HCT116 (cell line): ENCODE measurements at regions not wholly inside any gene's neighbourhood (a gene's known extent, or its start where the extent isn't known, plus 50 kb on each side); places are given as distances from the start of the nearest gene placed in this dataset.

Experiments
- ATAC-seq: fragments of 200-7000 bp; cut with Tn5 transposase; 2 replicates; pipeline ENCODE4 v1.9.1; 2020; ENCODE audit warnings: mild to moderate bottlenecking, moderate library complexity
- BruUV-seq: library from RNA; stranded (reverse); fragments of 400-500 nt; replicated peaks from 2 replicates; lab custom pipeline; 2021; lab: Mats Ljungman, UMichigan
- CTCF ChIA-PET: fragments of 300-600 bp; sonication (Branson Sonifier 250); formaldehyde crosslinking; loops from one replicate; lab custom pipeline; 2021; ENCODE audit warnings: antibody characterized with exemption; lab: Charles Lee
- POLR2A ChIA-PET: fragments of 300-600, 350-600 bp; sonication (Branson Sonifier 250); formaldehyde crosslinking; loops from one replicate; lab custom pipeline; 2021; ENCODE audit warnings: antibody characterized with exemption; lab: Charles Lee
- RAD21 ChIA-PET, 2 experiments: fragments of 300-600 bp; sonication (Branson Sonifier 250); formaldehyde crosslinking; loops; one replicate each; lab custom pipeline; 2023; ENCODE audit warnings: low total read pairs in 2 of 2; ENCODE audit not compliant: uncharacterized antibody in 2 of 2, unreplicated experiment in 2 of 2, low non-redundant PET in 1 of 2; lab: Charles Lee
- DNase-seq: peaks from one replicate; pipeline ENCODE4 v3.0.0-alpha.2; 2010; ENCODE audit warnings: low read depth, low spot score
- H2AFZ ChIP-seq: fragments of 200-600 bp; shearing (Covaris generic), sonication (generic); 2 replicates; pipeline ENCODE4 v1.6.1; 2017; ENCODE audit warnings: low read depth, mixed run types, mixed read lengths, antibody characterized with exemption, low read length; ENCODE audit not compliant: poor library complexity, severe bottlenecking
- H3K27ac ChIP-seq: 2 replicates; pipeline ENCODE4 v1.5.1; 2012; ENCODE audit warnings: low read depth, low read length
- H3K27me3 ChIP-seq: fragments of 200-600 bp; sonication (generic); 2 replicates; pipeline ENCODE4 v1.6.1; 2016; ENCODE audit warnings: mixed run types, low read length, mixed read lengths; ENCODE audit not compliant: insufficient read depth
- H3K36me3 ChIP-seq, 2 experiments: fragments of 200-500 bp in 1 of 2; fragments of 200-600 bp in 1 of 2; sonication (Bioruptor generic) in 1 of 2; sonication (generic) in 1 of 2; 2 replicates each; pipeline versions ENCODE4 v1.5.1 to v1.6.1; 2014 to 2016; ENCODE audit warnings: low read length in 2 of 2, inconsistent platforms in 1 of 2, mixed read lengths in 1 of 2, mixed run types in 1 of 2; ENCODE audit not compliant: insufficient read depth in 2 of 2, control insufficient read depth in 1 of 2
- H3K4me1 ChIP-seq, 2 experiments: fragments of 200-600 bp in 1 of 2; sonication (generic) in 1 of 2; 2 replicates each; pipeline versions ENCODE4 v1.5.1 to v1.6.1; 2012 to 2017; ENCODE audit warnings: low read length in 2 of 2, inconsistent platforms in 1 of 2, mild to moderate bottlenecking in 1 of 2, mixed read lengths in 1 of 2, mixed run types in 1 of 2, moderate library complexity in 1 of 2; ENCODE audit not compliant: insufficient read depth in 2 of 2, control insufficient read depth in 1 of 2
- H3K4me2 ChIP-seq: fragments of 200-600 bp; sonication (generic); 2 replicates; pipeline ENCODE4 v1.6.1; 2017; ENCODE audit warnings: mixed run types, low read length, mixed read lengths
- H3K4me3 ChIP-seq, 2 experiments: fragments of 200-600 bp in 1 of 2; sonication (generic) in 1 of 2; replicated peaks in 1 of 2; 2 replicates each; pipeline ENCODE4 v1.5.1; 2011 to 2016; ENCODE audit warnings: low read length in 2 of 2, control low read depth in 1 of 2, low read depth in 1 of 2, mild to moderate bottlenecking in 1 of 2, mixed read lengths in 1 of 2, mixed run types in 1 of 2
- H3K79me2 ChIP-seq: fragments of 200-600 bp; sonication (generic); 2 replicates; pipeline ENCODE4 v1.6.1; 2017; ENCODE audit warnings: mild to moderate bottlenecking, mixed run types, low read length, moderate library complexity, mixed read lengths; ENCODE audit not compliant: insufficient read depth
- H3K9ac ChIP-seq: fragments of 200-600 bp; sonication (generic); 2 replicates; pipeline ENCODE4 v1.6.1; 2016; ENCODE audit warnings: low read length, mixed read lengths
- H3K9me2 ChIP-seq: fragments of 200-600 bp; sonication (generic), shearing (Covaris generic); 2 replicates; pipeline ENCODE4 v1.6.1; 2017; ENCODE audit warnings: mixed run types, mild to moderate bottlenecking, moderate library complexity; ENCODE audit not compliant: insufficient read depth
- H3K9me3 ChIP-seq, 2 experiments: fragments of 200-500 bp in 1 of 2; fragments of 200-600 bp in 1 of 2; sonication (Bioruptor generic) in 1 of 2; sonication (generic) in 1 of 2; 2 replicates each; pipeline ENCODE4 v1.6.1; 2014 to 2017; ENCODE audit warnings: low read length in 2 of 2, mixed read lengths in 2 of 2, inconsistent platforms in 1 of 2, low read depth in 1 of 2, mild to moderate bottlenecking in 1 of 2, mixed run types in 1 of 2, moderate library complexity in 1 of 2; ENCODE audit not compliant: control insufficient read depth in 1 of 2, insufficient read depth in 1 of 2
- H4K20me1 ChIP-seq: fragments of 200-600 bp; sonication (generic), shearing (Covaris generic); 2 replicates; pipeline ENCODE4 v1.6.1; 2017; ENCODE audit warnings: mixed run types, mild to moderate bottlenecking, moderate library complexity; ENCODE audit not compliant: insufficient read depth
- CBX3 ChIP-seq: IDR thresholded peaks from 2 replicates; pipeline ENCODE4 v1.6.1; 2012; ENCODE audit warnings: low read depth
- ELF1 ChIP-seq: IDR thresholded peaks from 2 replicates; pipeline ENCODE4 v1.6.1; 2012; ENCODE audit warnings: low read depth, borderline replicate concordance
- EZH2 ChIP-seq: fragments of 200-600 bp; sonication (generic); IDR thresholded peaks from 2 replicates; pipeline ENCODE4 v1.6.1; 2017; ENCODE audit warnings: antibody characterized with exemption, mixed run types
- FOSL1 ChIP-seq: IDR thresholded peaks from 2 replicates; pipeline ENCODE4 v1.6.1; 2012; ENCODE audit warnings: low read depth
- POLR2AphosphoS5 ChIP-seq: IDR thresholded peaks from 2 replicates; pipeline ENCODE4 v1.6.1; 2011; ENCODE audit warnings: mild to moderate bottlenecking, low read depth, low read length, moderate library complexity
- SP1 ChIP-seq: IDR thresholded peaks from 2 replicates; pipeline ENCODE4 v1.6.1; 2012; ENCODE audit warnings: low read depth
- TCF7L2 ChIP-seq: IDR thresholded peaks from 2 replicates; pipeline ENCODE4 v1.7.0; 2011; ENCODE audit warnings: borderline replicate concordance, inconsistent platforms; ENCODE audit not compliant: insufficient read depth, insufficient read length; ENCODE audit errors: extremely low read depth
- ZFX ChIP-seq: fragments of 450-650 bp; IDR thresholded peaks from 2 replicates; pipeline ENCODE4 v1.6.1; 2017
- ZNF274 ChIP-seq: fragments of 200-500 bp; sonication (Bioruptor generic); IDR thresholded peaks from 2 replicates; pipeline ENCODE4 v1.6.1; 2014; ENCODE audit warnings: mild to moderate bottlenecking, low read depth, low read length, inconsistent platforms
- intact Hi-C: fragments of 100-400 bp; cut with micrococcal nuclease; formaldehyde crosslinking; loops from 2 replicates; pipeline ENCODE4 v1.10.0; 2022
- TF ChIP-seq, protein P1 (sequence below): IDR thresholded peaks from 2 replicates; pipeline ENCODE4 v1.6.1; 2012; ENCODE audit warnings: low read depth
- TF ChIP-seq, protein P2 (sequence below): IDR thresholded peaks from 2 replicates; pipeline ENCODE4 v1.6.1; 2011; ENCODE audit warnings: mild to moderate bottlenecking, low read length, moderate library complexity; ENCODE audit not compliant: insufficient replicate concordance; ENCODE audit errors: extremely low read depth
- TF ChIP-seq, protein P3 (sequence below): IDR thresholded peaks from 2 replicates; pipeline ENCODE4 v1.6.1; 2012

DNA sequence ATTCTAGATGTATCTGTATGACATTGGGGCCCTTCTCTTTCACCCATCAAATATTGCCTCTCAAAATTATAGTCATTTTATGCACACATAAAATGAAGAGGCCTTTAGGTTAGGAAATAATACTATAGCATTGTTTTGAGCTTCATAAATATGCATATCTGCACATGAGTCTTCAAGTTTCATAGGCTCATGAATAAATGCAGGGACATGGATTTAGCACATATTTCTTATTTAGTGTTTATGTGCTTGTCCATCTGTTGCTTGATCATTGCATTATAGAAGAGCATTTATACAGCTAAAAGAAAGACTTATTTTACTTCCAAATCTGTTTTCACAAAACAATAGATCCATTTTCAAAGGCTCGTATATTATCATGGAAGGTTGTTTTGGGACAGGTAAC lies 455.8 kb downstream of the EPM2A start:
- H3K4me1 ChIP-seq = peaks cover 0 to 6% of the 10 kb centered on the region in 2 experiments; a peak in 1 of 4 replicates
- DNase-seq = no peak
- intact Hi-C loops = no loop called here
- no peak overlapping the region for H3K4me3 ChIP-seq
- ATAC-seq = no peak
- H3K9ac ChIP-seq = no peak overlapping the region
- no peaks in the 10 kb centered on the region for H4K20me1 ChIP-seq
- TF ChIP-seq POLR2AphosphoS5 (no peak), ELF1 (no peak), CBX3 (no peak), ZNF274 (no peak), TCF7L2 (no peak), FOSL1 (no peak), SP1 (no peak), EZH2 (no peak), ZFX (no peak)
- TF ChIP-seq, protein P1, sequence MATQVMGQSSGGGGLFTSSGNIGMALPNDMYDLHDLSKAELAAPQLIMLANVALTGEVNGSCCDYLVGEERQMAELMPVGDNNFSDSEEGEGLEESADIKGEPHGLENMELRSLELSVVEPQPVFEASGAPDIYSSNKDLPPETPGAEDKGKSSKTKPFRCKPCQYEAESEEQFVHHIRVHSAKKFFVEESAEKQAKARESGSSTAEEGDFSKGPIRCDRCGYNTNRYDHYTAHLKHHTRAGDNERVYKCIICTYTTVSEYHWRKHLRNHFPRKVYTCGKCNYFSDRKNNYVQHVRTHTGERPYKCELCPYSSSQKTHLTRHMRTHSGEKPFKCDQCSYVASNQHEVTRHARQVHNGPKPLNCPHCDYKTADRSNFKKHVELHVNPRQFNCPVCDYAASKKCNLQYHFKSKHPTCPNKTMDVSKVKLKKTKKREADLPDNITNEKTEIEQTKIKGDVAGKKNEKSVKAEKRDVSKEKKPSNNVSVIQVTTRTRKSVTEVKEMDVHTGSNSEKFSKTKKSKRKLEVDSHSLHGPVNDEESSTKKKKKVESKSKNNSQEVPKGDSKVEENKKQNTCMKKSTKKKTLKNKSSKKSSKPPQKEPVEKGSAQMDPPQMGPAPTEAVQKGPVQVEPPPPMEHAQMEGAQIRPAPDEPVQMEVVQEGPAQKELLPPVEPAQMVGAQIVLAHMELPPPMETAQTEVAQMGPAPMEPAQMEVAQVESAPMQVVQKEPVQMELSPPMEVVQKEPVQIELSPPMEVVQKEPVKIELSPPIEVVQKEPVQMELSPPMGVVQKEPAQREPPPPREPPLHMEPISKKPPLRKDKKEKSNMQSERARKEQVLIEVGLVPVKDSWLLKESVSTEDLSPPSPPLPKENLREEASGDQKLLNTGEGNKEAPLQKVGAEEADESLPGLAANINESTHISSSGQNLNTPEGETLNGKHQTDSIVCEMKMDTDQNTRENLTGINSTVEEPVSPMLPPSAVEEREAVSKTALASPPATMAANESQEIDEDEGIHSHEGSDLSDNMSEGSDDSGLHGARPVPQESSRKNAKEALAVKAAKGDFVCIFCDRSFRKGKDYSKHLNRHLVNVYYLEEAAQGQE = no peak
- TF ChIP-seq, protein P2, sequence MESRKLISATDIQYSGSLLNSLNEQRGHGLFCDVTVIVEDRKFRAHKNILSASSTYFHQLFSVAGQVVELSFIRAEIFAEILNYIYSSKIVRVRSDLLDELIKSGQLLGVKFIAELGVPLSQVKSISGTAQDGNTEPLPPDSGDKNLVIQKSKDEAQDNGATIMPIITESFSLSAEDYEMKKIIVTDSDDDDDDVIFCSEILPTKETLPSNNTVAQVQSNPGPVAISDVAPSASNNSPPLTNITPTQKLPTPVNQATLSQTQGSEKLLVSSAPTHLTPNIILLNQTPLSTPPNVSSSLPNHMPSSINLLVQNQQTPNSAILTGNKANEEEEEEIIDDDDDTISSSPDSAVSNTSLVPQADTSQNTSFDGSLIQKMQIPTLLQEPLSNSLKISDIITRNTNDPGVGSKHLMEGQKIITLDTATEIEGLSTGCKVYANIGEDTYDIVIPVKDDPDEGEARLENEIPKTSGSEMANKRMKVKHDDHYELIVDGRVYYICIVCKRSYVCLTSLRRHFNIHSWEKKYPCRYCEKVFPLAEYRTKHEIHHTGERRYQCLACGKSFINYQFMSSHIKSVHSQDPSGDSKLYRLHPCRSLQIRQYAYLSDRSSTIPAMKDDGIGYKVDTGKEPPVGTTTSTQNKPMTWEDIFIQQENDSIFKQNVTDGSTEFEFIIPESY = no peak
- TF ChIP-seq, protein P3, sequence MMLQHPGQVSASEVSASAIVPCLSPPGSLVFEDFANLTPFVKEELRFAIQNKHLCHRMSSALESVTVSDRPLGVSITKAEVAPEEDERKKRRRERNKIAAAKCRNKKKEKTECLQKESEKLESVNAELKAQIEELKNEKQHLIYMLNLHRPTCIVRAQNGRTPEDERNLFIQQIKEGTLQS = no peak
- no peak overlapping the region for H3K27ac ChIP-seq
- H3K9me3 ChIP-seq = no peaks in the 10 kb centered on the region
- ChIA-PET POLR2A (no interaction called here), RAD21 (no interaction called here), CTCF (no interaction called here)
- no peaks in the 10 kb centered on the region for H3K79me2 ChIP-seq
- H3K27me3 ChIP-seq = no peaks in the 10 kb centered on the region
- no peak overlapping the region for H3K4me2 ChIP-seq
- no peak overlapping the region for H2AFZ ChIP-seq
- H3K36me3 ChIP-seq = no peaks in the 10 kb centered on the region
- no peaks in the 10 kb centered on the region for H3K9me2 ChIP-seq
- BruUV-seq = no TSS peak
